Neural progenitor cell (in vitro differentiated cells): ENCODE measurements at regions not wholly inside any gene's neighbourhood (a gene's known extent, or its start where the extent isn't known, plus 50 kb on each side); places are given as distances from the start of the nearest gene placed in this dataset.

Experiments used
- CTCF ChIP-seq: fragments of 200-600 bp; sonication (generic); IDR thresholded peaks from 2 replicates; pipeline ENCODE4 v1.5.1; 2017; ENCODE audit warnings: antibody characterized with exemption, mild to moderate bottlenecking
- EZH2 ChIP-seq: fragments of 200-600 bp; sonication (generic); IDR thresholded peaks from 2 replicates; pipeline ENCODE4 v1.6.1; 2017; ENCODE audit warnings: antibody characterized with exemption, mild to moderate bottlenecking, moderate library complexity
- EZH2phosphoT487 ChIP-seq: fragments of 200-600 bp; sonication (generic); IDR thresholded peaks from 2 replicates; pipeline ENCODE4 v1.6.1; 2017; ENCODE audit warnings: antibody characterized with exemption

GRCh38 chr1:36728051-36728450 is 245.3 kb upstream of the CSF3R start:
- TF ChIP-seq EZH2 (no peak), CTCF (no peak), EZH2phosphoT487 (no peak)
